Sciatic nerve (tissue), 2 donors: ENCODE measurements at regions not wholly inside any gene's neighbourhood (a gene's known extent, or its start where the extent isn't known, plus 50 kb on each side); places are given as distances from the start of the nearest gene placed in this dataset.
"Not testable (repeated sequence)": the region's sequence is repeated elsewhere in the genome, so short reads cannot be mapped to it uniquely, and the experiment has no call there.

Source experiments
- ATAC-seq: fragments of 200-7000 bp; cut with Tn5 transposase; one replicate; pipeline ENCODE4 v1.9.1; 2020; ENCODE audit warnings: mild to moderate bottlenecking, moderate library complexity
- DNase-seq: peaks from one replicate; pipeline ENCODE4 v3.0.0-alpha.2; 2020; ENCODE audit warnings: low spot score
- intact Hi-C: fragments of 100-400 bp; cut with DNase I; formaldehyde crosslinking; loops from one replicate; pipeline ENCODE4 v1.14.2; 2022
- donor health status: DM: no; HTN: no; CAD: no.
- donor health status: DM: no; HTN: no; CAD: no.

DNA sequence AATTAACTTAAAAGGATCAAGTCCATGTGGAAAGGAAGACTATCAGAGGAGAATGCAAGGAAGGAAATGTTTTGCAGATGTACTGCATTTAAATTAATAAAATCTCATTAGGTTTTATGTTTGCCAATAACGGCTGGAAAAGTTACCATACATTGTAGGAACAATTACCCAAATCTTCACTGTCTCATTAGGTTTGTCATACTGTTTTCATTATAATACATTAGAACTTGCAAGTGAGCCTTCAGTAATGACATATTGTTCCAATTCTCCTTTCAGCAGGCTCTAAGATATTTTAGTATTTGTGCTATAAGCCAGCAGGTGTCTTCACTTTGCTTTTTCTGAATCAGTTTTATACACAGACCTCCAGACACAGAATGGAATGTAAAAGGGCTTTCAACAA, 661.6 kb upstream of the KLHL1 start:
- ATAC-seq (no peak), DNase-seq (no peak)
- intact Hi-C loops = no loop called here

DNA sequence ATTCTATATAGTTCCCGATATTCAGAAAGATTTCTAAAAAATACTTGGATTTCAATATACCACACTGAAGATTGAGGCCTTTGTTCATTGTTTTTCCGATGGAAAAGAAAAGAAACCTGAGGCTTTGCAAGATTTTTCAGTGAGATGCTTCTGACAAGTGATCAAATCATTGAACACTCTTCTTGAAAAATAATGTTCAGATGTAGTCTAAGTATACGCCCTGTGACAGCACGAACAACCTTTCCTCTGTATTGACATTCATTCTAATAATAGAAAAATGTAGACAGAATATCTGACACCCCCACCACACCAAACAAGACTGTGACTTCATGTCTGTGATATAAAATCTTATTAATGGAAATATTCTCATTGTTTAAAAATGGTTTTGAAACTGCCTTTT, 650.7 kb upstream of the KLHL1 start:
- DNase-seq (no peak), ATAC-seq (no peak)
- intact Hi-C loops = no loop called here

DNA sequence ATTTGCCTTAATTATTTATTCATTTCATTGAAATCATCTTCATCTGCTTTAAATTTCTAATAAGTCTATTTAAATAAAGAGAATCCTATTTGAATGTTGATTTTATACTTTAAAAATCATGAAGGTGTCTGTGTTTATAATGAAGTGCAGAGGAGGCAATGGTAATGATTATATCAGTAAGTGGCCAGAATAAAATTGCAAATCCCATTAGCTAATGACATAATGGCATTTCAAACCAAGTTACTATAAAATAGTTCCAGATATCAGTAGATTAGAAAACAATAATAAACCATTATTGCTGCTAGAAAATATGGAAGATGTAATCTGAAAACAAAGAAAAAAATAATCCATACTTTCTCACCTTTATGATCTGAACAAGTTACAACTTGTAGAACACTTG, 647.8 kb upstream of the KLHL1 start:
- no peak for DNase-seq
- intact Hi-C loops = no loop called here
- ATAC-seq = no peak

DNA sequence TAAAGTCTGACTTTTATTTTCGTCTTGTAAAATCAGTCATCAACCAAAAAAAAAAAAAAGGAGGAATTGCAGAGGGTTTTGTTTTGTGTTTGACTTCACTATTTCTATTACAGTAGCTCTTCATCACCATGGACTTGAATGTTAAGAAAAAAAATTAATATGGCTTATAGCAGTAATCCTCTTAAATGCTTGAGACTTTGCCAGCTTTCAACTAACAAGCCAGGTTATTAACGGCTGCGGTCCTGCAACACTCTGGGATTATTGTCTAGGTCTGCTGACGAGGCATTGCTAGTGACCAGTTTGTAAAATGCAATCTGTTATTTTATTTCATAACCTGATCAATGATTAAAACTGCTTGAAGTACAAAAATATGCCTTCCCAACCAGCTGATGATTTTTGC, 647.2 kb upstream of the KLHL1 start:
- no peak for DNase-seq
- intact Hi-C loops = no loop called here
- ATAC-seq = no peak

DNA sequence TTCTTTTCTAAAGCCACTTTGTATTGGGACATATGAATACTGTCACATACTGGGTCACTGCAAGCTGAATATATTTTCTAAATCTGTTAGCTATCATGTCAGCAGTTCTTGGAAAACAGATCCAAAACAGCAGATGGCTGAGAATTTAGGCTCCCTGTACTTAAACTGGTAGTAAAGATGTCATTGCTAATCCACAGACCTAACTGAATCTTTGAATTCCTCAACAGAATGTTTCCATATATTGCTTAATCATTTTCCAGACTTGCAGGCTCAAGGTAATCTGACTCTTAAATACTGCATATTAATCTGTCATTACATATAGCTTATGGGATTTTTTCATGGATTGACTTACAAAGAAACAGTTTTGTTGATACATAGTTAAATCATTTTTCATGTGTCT, 639.0 kb upstream of the KLHL1 start:
- ATAC-seq (no peak), DNase-seq (no peak)
- intact Hi-C loops = no loop called here

DNA sequence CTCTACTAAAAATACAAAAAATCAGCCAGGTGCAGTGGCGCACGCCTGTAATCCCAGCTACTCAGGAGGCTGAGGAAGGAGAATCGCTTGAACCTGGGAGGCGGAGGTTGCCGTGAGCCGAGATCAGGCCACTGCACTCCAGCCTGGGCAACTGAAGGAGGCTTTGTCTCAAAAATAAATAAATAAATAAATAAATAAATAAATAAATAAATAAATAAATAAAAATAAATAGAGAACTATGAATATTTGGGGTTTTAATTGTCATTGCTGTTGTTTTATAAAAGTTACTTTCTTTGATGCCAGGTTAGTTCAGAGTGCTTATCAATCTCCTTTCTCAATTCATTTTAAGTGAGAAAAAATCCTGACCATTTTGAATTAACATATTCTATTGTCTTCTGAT, 638.2 kb upstream of the KLHL1 start:
- intact Hi-C loops, ATAC-seq, DNase-seq: not testable (repeated sequence)

DNA sequence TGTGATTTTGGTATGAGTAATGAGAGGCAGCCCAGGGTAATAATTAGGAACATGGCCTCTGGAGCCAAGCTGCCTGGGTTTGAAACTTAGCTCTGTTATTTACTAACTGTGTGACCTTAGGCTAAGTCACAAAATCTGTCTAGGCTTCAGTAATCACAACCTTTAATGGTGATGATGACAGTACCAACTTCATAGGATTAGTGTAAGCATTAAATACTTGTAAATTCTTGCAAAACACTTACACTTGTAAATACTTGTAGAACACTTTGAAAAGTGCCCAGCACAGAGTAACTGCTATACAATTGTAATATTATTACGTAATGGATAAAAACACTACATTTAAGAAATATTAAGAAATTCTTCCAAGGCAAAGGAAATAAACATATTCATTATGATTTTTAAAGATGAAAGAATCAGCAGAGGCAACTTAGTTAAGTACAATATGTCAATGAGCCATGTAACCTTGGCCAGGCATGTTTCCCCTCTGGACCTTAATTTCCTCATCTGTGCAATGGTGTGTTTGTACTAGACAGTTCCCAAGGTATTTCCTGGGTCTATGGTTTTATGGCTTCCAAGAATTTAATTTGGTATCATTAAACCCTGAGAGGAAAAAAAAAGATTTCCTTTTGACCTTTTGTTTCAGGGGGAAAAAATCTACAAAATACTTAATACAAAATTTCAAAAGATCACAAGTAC, 628.5 kb upstream of the KLHL1 start:
- intact Hi-C loops = no loop called here
- DNase-seq (no peak), ATAC-seq (peak; percentile 95)

DNA sequence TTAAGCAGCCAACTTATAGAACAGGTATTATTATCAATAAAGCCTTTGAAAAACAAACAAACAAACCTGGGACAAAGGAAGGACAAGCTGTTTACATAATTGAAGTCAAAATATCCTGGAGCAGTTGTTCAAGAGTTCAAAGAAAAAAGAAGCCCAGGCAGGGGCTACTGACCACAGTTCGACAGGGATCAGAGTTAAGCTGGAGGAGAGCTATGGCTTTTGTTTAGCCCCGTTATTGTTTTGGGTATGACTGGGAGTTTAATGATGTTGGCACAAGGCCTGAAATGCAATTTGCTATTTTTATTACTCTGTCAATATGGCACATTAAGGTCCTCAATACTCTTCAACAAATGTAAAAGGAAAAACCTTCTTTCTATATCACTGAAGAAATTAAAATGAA, 624.4 kb upstream of the KLHL1 start:
- ATAC-seq (no peak), DNase-seq (no peak)
- intact Hi-C loops = no loop called here

DNA sequence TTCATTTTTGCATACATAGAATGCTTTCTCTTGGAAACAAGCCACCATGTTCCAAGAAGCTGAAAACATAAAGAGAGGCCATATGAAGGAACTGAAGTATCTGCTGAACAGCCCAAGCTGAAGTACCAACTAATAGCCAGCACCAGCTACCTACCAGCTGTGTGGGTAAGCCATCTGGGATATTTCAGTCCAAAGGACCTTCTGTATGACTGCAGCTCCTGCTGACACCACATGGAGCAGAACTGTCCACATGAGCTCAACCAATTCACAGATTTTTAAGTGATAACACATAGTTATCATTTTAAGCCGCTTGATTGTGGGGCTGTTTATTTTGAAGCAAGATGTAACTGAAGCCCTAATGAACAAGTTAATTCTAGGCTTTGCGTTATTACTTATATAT, 621.1 kb upstream of the KLHL1 start:
- intact Hi-C loops = no loop called here
- no peak for DNase-seq
- ATAC-seq = no peak

DNA sequence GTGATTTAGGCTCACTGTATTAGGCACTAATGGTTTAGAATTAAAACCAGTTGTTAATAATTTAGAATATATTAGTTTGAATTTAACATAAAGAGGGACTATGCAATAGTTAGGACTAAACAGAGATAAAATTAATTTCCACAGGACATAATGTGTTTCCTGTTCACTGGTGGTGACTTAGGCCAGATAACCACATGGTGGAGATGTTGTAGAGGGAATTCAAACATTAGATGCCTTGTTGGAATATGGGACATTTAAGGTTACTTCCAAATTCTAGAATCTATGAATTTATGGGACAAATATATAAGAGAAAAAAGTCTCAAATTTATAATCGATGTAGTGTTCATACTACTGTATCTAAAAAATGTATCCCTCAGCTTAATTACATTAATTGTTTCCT, 615.5 kb upstream of the KLHL1 start:
- DNase-seq (no peak), ATAC-seq (peak; percentile 56)
- intact Hi-C loops = no loop called here

DNA sequence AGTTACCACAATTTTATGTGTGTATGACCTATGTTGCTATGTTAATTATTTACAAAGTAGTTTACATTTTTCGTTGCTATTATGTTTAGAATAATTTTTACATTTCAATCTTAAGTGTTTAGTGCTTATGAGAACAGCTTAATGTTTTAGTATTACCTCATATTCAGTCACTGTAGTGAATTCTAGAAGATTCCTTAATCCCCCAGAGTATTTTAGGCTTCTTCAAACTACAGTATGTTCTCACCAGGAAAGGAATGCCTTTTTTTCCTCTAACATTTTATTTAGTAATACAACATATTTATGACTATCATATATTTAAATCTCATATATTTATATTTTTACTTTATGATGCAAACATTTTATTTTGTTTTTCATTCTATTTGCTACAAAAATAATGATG, 612.1 kb upstream of the KLHL1 start:
- ATAC-seq = no peak
- no peak for DNase-seq
- intact Hi-C loops = no loop called here

DNA sequence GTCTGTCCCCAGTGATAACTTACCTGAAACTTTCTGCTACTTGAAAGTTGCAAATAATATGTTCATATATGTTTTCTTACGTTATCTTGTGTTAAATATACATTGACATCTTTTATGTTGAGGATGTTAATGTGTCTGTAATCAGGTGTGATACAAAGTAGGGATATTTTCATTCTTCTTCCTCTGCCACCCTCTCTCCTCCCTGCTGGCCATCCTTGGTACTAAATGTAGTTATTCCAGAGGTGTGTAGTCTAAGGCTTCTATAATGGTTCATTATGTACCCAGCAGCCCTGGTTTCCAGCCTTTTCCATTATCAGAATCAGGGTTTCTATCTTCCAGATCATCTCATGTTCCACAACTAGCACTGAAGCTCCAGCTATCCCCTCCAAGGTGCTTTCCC, 606.7 kb upstream of the KLHL1 start:
- ATAC-seq (no peak), DNase-seq (no peak)
- intact Hi-C loops = no loop called here

DNA sequence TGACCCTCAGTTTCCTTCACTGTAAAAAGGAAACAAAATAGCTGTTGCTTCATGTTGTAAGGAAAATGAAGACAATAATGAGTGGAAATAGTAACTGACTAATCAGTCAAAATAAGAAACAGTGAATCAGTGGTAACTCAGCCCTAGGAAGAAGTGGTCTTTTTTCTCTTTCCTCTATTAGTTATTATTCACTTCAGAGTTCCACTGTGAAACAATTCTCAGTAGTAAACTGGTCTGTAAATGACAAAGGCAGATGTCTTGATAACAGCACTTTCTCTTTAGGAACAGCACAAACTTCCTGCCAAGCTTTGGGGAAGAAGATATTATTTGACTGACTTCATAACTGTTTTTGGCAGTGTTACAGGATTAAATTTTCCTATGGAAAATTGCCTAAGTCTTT, 600.5 kb upstream of the KLHL1 start:
- DNase-seq (no peak), ATAC-seq (no peak)
- intact Hi-C loops = no loop called here

DNA sequence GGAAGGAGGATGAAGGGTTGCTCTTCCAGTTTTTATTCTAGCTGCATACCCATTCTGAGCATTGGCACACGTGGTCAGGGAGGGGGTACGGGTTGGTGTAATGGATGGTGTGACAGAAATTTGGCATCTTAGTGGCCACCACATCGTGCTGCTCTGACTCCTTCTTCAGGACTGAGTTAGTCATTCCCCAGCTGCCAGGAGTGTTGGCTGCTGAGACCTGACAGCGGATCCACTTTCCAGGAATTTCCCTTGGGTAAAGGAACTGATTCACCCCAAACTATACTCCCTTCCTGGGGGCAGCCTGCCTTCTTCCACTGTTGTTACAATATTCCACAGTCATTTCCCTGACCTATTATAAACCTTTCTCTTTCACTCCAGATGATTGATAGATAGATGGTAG, 595.5 kb upstream of the KLHL1 start:
- no peak for DNase-seq
- no peak for ATAC-seq
- intact Hi-C loops = no loop called here

DNA sequence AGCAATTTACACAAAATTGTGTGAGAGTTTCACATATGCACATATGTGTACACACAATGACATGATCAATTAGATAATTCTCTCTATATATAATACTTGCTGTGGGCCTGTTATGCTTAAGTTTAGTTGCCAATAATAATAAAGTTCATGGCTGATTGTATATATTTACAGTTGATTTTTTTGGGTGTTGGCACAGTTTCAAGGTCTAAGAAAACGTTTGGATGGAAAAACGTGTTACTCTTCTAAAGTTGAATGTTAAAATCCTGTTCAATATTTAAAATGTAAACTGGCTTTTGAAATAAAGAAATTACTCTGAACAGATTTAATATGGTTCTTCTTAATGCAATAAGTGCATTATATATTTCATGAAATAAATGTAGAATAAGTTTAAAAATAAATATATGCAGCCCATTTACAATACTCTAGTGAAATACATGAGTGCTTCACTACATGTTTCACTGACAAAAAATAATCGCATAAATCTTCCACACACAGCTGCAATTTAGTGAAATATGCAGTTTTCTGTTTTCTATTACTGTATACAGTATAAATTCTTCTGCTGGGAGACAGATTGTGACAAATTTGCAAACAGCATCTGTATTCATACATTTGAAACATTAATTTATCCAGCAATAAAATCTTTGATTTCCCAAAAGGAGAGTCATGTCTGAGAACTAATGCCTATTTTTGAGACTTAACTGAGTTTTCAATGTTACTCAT, 586.9 kb upstream of the KLHL1 start:
- no peak for DNase-seq
- ATAC-seq = no peak
- intact Hi-C loops = no loop called here

DNA sequence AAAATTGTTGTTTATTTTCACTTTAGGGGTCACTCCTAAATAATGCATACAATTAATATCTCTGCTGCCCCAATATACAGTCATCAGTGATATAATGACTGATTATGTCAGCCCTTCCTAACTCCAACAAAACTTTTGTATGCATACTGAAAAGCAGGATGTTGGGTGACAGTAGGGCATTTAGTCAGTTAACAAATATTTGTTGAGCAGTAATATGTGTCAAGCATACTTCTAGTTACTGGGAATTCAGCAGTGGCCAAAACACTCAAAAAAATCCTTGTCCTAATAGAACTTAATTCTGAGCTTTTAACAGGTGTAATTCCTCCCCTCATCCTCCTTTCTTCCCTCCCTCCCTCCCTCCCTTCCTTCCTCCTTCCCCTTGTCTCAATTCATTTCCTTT, 560.7 kb upstream of the KLHL1 start:
- ATAC-seq (no peak), DNase-seq (no peak)
- intact Hi-C loops = no loop called here

DNA sequence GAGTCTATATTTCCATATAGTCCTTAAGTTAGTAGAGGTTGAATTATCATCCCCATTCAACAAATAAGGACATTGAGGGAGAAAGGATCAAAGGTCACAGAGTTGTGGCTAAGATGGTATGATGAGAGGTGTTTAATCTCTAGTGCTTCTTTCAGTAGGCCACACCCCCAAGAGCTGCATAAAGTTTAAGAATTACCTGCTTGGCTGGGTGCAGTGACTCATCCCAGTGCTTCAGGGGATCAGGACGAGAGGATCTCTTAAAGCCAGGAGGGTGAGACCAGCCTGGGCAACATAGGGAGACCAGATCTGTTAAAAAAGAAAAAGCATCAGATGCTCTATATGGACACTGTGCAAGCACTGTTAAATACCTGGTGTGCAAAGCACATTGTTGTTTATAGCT, 560.0 kb upstream of the KLHL1 start:
- no peak for DNase-seq
- ATAC-seq = no peak
- intact Hi-C loops = no loop called here

DNA sequence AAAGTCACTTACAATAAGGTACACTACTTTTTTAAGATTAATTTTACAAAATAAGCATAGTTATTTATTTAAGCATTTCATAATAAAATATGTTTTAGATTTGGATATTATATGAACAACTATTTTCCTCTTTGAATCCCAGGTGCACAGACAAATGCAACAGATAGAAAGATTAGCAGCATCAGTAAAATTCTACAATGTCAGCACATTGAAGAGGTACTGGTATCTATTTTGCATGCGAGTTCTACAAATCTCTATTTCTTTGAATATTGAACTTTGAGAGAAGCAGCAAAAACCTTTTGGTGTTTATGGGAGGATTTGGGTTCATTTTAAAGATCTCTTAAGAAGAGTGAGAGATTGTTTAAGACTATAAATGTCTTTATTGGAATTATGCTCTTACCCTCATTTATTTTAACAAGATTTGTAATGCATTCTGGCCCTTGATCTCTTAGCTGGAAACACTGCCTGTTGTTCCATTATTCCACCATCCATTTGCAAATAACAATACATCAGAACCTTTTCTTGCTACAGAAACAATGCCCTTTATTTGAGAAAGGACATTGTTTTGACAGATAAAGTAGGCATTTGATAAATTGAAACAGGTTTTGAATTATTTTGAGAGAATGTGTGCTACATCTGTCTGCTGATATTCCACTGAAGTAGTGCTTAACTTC, 558.8 kb upstream of the KLHL1 start:
- DNase-seq (no peak), ATAC-seq (no peak)

DNA sequence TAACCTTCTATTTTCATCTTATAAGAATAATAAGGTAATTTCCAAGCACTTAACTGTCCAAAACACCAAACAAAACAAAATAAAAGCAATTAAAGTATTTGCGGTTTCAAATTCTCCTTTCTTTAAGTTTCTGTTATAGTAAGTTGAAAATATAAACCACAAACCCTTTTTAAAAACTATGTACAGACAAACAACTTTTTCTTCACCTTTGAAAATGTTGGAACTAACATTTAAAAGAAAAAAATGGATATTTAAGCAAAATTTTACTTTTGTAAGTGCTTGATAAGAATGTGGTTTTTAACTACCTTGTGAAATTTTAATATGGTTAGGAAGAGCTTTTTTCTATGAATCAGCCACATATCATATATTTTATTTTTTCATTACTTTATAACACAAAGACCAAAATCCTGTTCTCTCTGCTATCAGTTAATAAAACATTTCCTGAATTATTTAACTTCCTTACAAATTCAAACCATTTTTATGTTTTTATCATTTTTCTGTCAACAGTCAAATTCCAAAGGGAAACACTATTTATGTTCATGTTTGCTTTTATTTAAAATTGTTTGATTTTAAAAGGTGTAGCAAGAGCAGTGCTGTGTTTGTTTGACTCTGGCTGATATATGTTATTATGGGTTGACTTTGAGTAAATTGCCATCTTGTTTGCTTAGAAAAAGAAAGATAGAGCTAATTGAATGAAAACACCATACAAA, 554.1 kb upstream of the KLHL1 start:
- intact Hi-C loops = no loop called here
- ATAC-seq (no peak), DNase-seq (no peak)

More for the DNA sequence above, 558.8 kb upstream of the KLHL1 start:
- intact Hi-C loops = no loop called here

DNA sequence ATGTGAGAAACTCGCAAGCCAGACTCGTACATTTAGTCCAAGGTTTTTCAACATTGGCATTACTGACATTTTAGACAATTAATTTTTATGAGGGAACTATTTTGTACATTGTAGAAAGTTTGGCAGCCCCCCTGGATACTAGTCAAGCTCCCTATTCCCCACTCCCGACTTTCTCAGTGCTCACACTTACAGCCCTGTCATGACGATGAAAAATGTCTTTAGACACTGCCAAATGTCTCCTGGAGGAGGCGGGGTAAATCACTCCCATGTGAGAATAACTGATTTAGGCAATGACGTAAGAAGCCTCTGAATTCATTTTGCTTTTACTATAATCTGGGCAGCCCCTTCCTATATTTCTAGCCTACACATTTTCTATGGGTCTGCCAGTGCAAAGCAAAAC, 535.8 kb upstream of the KLHL1 start:
- DNase-seq (no peak), ATAC-seq (no peak)
- intact Hi-C loops = no loop called here
